ENCODE measurements at regions not wholly inside any gene's neighbourhood (a gene's known extent, or its start where the extent isn't known, plus 50 kb on each side); places are given as distances from the start of the nearest gene placed in this dataset.
"Not testable (repeated sequence)": the region's sequence is repeated elsewhere in the genome, so short reads cannot be mapped to it uniquely, and the experiment has no call there.

GRCh38 chr9:87383344-87384150 is 114.1 kb upstream of the DAPK1 start:
- no peak for DNase-seq

GRCh38 chr9:87386490-87387025 is 111.1 kb upstream of the DAPK1 start:
- no peak for DNase-seq

GRCh38 chr9:87387351-87388011 is 110.2 kb upstream of the DAPK1 start:
- no peak for DNase-seq

- DNase-seq, result not testable (repeated sequence)
Measured at GRCh38 chr9:87388708-87389107, 109.0 kb upstream of the DAPK1 start.

GRCh38 chr9:87389936-87390335 is 107.7 kb upstream of the DAPK1 start:
- DNase-seq, result no peak

GRCh38 chr9:87390361-87390760 is 107.3 kb upstream of the DAPK1 start:
- no peak for DNase-seq

GRCh38 chr9:87392086-87392485 is 105.6 kb upstream of the DAPK1 start:
- no peak for DNase-seq

GRCh38 chr9:87393706-87394230 is 103.9 kb upstream of the DAPK1 start:
- no peak for DNase-seq

- DNase-seq, result no peak
Measured at GRCh38 chr9:87395804-87396479, 101.7 kb upstream of the DAPK1 start.

- DNase-seq, result no peak
Measured at GRCh38 chr9:87401681-87402080, 96.0 kb upstream of the DAPK1 start.

- DNase-seq, result no peak
Measured at GRCh38 chr9:87402537-87402936, 95.1 kb upstream of the DAPK1 start.

GRCh38 chr9:87405677-87406542 is 91.8 kb upstream of the DAPK1 start:
- peak in 1 of 2 donors; percentile 15 for DNase-seq

- DNase-seq, result peak in 1 of 2 donors; percentile 5
Measured at GRCh38 chr9:87406543-87407166, 91.0 kb upstream of the DAPK1 start.

GRCh38 chr9:87410047-87411005 is 87.3 kb upstream of the DAPK1 start:
- not testable (repeated sequence) for DNase-seq

GRCh38 chr9:87420884-87421283 is 76.8 kb upstream of the DAPK1 start:
- DNase-seq, result no peak

GRCh38 chr9:87421734-87422133 is 75.9 kb upstream of the DAPK1 start:
- DNase-seq, result no peak

- DNase-seq, result no peak
Measured at GRCh38 chr9:87422999-87423398, 74.7 kb upstream of the DAPK1 start.

GRCh38 chr9:87423885-87424284 is 73.8 kb upstream of the DAPK1 start:
- DNase-seq, result not testable (repeated sequence)

GRCh38 chr9:87425202-87425601 is 72.5 kb upstream of the DAPK1 start:
- peak in 1 of 2 donors; percentile 5 for DNase-seq

- DNase-seq, result no peak
Measured at GRCh38 chr9:87427851-87428506, 69.7 kb upstream of the DAPK1 start.

Measured in CD4-positive, alpha-beta T cell treated with Interleukin-1 beta for 1 hour (primary cell).